ENCODE measurements at regions not wholly inside any gene's neighbourhood (a gene's known extent, or its start where the extent isn't known, plus 50 kb on each side); places are given as distances from the start of the nearest gene placed in this dataset.

- peaks cover 0 to 3% (median 0%) of the 10 kb centered on the region in 4 donors for H3K4me1 ChIP-seq
- in situ Hi-C loops (cut with MboI; ENCODE audit: low pct_ligation_motif_present in 1 of 4, low pct_unique_long_range_greater_than_20kb in 1 of 4, low sequenced_read_pairs in 3 of 4), result no loop called here
- peaks cover 0 to 3% of the 10 kb centered on the region in 2 donors for H3K9me3 ChIP-seq
- intact Hi-C loops (cut with DNase I; ENCODE audit: low total_unique reads), result no loop called here
- no peak overlapping the region for H3K4me3 ChIP-seq
- no peak overlapping the region for H3K27ac ChIP-seq
- no peaks in the 10 kb centered on the region for H3K27me3 ChIP-seq
- no peak for DNase-seq
- H3K36me3 ChIP-seq, result no peaks in the 10 kb centered on the region
- TF ChIP-seq EP300 (IDR thresholded peaks at IDR 0.05; ENCODE audit: low read depth), result no peak
- TF ChIP-seq POLR2A (IDR thresholded peaks at IDR 0.05), result no peak
- no peak for TF ChIP-seq POLR2AphosphoS5 (IDR thresholded peaks at IDR 0.05)
- no peak for TF ChIP-seq CTCF (IDR thresholded peaks at IDR 0.05)
- 93% methylated on average over 20 of the region's 20 CpGs; no CpG with 5 or more reads in 1 of the 2 donors for WGBS, 2 donors (ENCODE audit: low coverage in 1 of 2)
These were observed 131.6 kb downstream of the SKIDA1 start for GRCh38 chr10:21393931-21394330.

GRCh38 chr10:21388589-21388988 lies 136.9 kb downstream of the SKIDA1 start:
- in situ Hi-C loops (cut with MboI; ENCODE audit: low pct_ligation_motif_present in 1 of 4, low pct_unique_long_range_greater_than_20kb in 1 of 4, low sequenced_read_pairs in 3 of 4) (no loop called here), intact Hi-C loops (cut with DNase I; ENCODE audit: low total_unique reads) (no loop called here)
- 71 to 86% methylated on average over 6 to 8 of the region's 8 CpGs for WGBS, 2 donors (ENCODE audit: low coverage in 1 of 2)
- no peaks in the 10 kb centered on the region for H3K9me3 ChIP-seq
- no peak for DNase-seq
- H3K27me3 ChIP-seq, result no peaks in the 10 kb centered on the region
- no peak overlapping the region for H3K27ac ChIP-seq
- no peaks in the 10 kb centered on the region for H3K4me1 ChIP-seq
- no peak for TF ChIP-seq CTCF (IDR thresholded peaks at IDR 0.05)
- no peak for TF ChIP-seq POLR2AphosphoS5 (IDR thresholded peaks at IDR 0.05)
- TF ChIP-seq POLR2A (IDR thresholded peaks at IDR 0.05), result no peak
- TF ChIP-seq EP300 (IDR thresholded peaks at IDR 0.05; ENCODE audit: low read depth), result no peak
- no peaks in the 10 kb centered on the region for H3K36me3 ChIP-seq
- H3K4me3 ChIP-seq, result no peak overlapping the region

- Histone ChIP-seq H3K9me3 (no peaks in the 10 kb centered on the region), H3K27ac (no peak overlapping the region), H3K4me1 (no peaks in the 10 kb centered on the region), H3K36me3 (no peaks in the 10 kb centered on the region), H3K4me3 (no peak overlapping the region), H3K27me3 (no peaks in the 10 kb centered on the region)
- DNase-seq, result no peak
- no peak for TF ChIP-seq EP300 (IDR thresholded peaks at IDR 0.05; ENCODE audit: low read depth)
- no peak for TF ChIP-seq POLR2A (IDR thresholded peaks at IDR 0.05)
- TF ChIP-seq POLR2AphosphoS5 (IDR thresholded peaks at IDR 0.05), result no peak
- TF ChIP-seq CTCF (IDR thresholded peaks at IDR 0.05), result no peak
- 79 to 81% methylated on average over 11 of the region's 11 CpGs for WGBS, 2 donors (ENCODE audit: low coverage in 1 of 2)
- intact Hi-C loops (cut with DNase I; ENCODE audit: low total_unique reads), result no loop called here
- in situ Hi-C loops (cut with MboI; ENCODE audit: low pct_ligation_motif_present in 1 of 4, low pct_unique_long_range_greater_than_20kb in 1 of 4, low sequenced_read_pairs in 3 of 4), result no loop called here
These were observed 137.6 kb downstream of the SKIDA1 start for GRCh38 chr10:21387868-21388267.

- no peak for DNase-seq
- intact Hi-C loops (cut with DNase I; ENCODE audit: low total_unique reads), result no loop called here
- WGBS, 2 donors (ENCODE audit: low coverage in 1 of 2), result 86 to 100% methylated on average over 3 to 5 of the region's 5 CpGs
- H3K4me3 ChIP-seq, result no peak overlapping the region
- in situ Hi-C loops (cut with MboI; ENCODE audit: low pct_ligation_motif_present in 1 of 4, low pct_unique_long_range_greater_than_20kb in 1 of 4, low sequenced_read_pairs in 3 of 4), result no loop called here
- H3K27me3 ChIP-seq, result no peaks in the 10 kb centered on the region
- H3K4me1 ChIP-seq, result no peaks in the 10 kb centered on the region
- no peak overlapping the region for H3K27ac ChIP-seq
- H3K36me3 ChIP-seq, result no peaks in the 10 kb centered on the region
- no peak for TF ChIP-seq POLR2A (IDR thresholded peaks at IDR 0.05)
- TF ChIP-seq EP300 (IDR thresholded peaks at IDR 0.05; ENCODE audit: low read depth), result no peak
- no peak for TF ChIP-seq CTCF (IDR thresholded peaks at IDR 0.05)
- TF ChIP-seq POLR2AphosphoS5 (IDR thresholded peaks at IDR 0.05), result no peak
- no peaks in the 10 kb centered on the region for H3K9me3 ChIP-seq
These were observed 139.4 kb downstream of the SKIDA1 start for GRCh38 chr10:21385996-21386585.
